H9 (cell line): ENCODE measurements at regions not wholly inside any gene's neighbourhood (a gene's known extent, or its start where the extent isn't known, plus 50 kb on each side); places are given as distances from the start of the nearest gene placed in this dataset.

Experiments
- DNase-seq: peaks from one replicate; pipeline ENCODE4 v3.0.0-alpha.2; 2017
- H2AFZ ChIP-seq: one replicate; pipeline ENCODE4 v1.6.1; 2013; ENCODE audit warnings: mild to moderate bottlenecking, low read length, control low read depth, moderate library complexity
- H2AK5ac ChIP-seq: 2 replicates; pipeline ENCODE4 v1.6.1; 2013; ENCODE audit warnings: low read length, control low read depth, mixed read lengths; ENCODE audit not compliant: insufficient read length
- H2BK120ac ChIP-seq: one replicate; pipeline ENCODE4 v1.6.1; 2013; ENCODE audit warnings: low read depth, mild to moderate bottlenecking, low read length, control low read depth, inconsistent platforms; ENCODE audit not compliant: poor library complexity, severe bottlenecking
- H2BK12ac ChIP-seq: 2 replicates; pipeline ENCODE4 v1.6.1; 2013; ENCODE audit warnings: low read length, control low read depth, mixed read lengths, low read depth; ENCODE audit not compliant: insufficient read length
- H2BK15ac ChIP-seq: 2 replicates; pipeline ENCODE4 v1.6.1; 2013; ENCODE audit warnings: low read depth, low read length, control low read depth
- H2BK20ac ChIP-seq: one replicate; pipeline ENCODE4 v1.6.1; 2013; ENCODE audit warnings: low read depth, mild to moderate bottlenecking, low read length, control low read depth, inconsistent platforms; ENCODE audit not compliant: poor library complexity, severe bottlenecking
- H2BK5ac ChIP-seq: 2 replicates; pipeline ENCODE4 v1.6.1; 2013; ENCODE audit warnings: low read length, control low read depth, mixed read lengths; ENCODE audit not compliant: insufficient read length
- H3K14ac ChIP-seq: 2 replicates; pipeline ENCODE4 v1.6.1; 2013; ENCODE audit warnings: low read length, control low read depth; ENCODE audit not compliant: insufficient read depth
- H3K18ac ChIP-seq: 2 replicates; pipeline ENCODE4 v1.6.1; 2013; ENCODE audit warnings: low read depth, mild to moderate bottlenecking, mixed read lengths, low read length, control low read depth; ENCODE audit not compliant: insufficient read length
- H3K23ac ChIP-seq: 2 replicates; pipeline ENCODE4 v1.6.1; 2013; ENCODE audit warnings: low read length, control low read depth, mixed read lengths, low read depth; ENCODE audit not compliant: insufficient read length
- H3K23me2 ChIP-seq: 2 replicates; pipeline ENCODE4 v1.6.1; 2013; ENCODE audit warnings: low read depth, mild to moderate bottlenecking, mixed read lengths, low read length, control low read depth; ENCODE audit not compliant: insufficient read length, poor library complexity, severe bottlenecking
- H3K27ac ChIP-seq: 2 replicates; pipeline ENCODE4 v1.5.1; 2013; ENCODE audit warnings: low read length, control low read depth, mixed read lengths, low read depth; ENCODE audit not compliant: insufficient read length
- H3K27me3 ChIP-seq: 2 replicates; pipeline ENCODE4 v1.6.1; 2013; ENCODE audit warnings: low read length, control low read depth, inconsistent platforms; ENCODE audit not compliant: insufficient read depth
- H3K4ac ChIP-seq: 2 replicates; pipeline ENCODE4 v1.6.1; 2013; ENCODE audit warnings: low read depth, mild to moderate bottlenecking, control low read depth, inconsistent platforms, low read length, moderate library complexity
- H3K4me1 ChIP-seq: 2 replicates; pipeline ENCODE4 v1.6.1; 2013; ENCODE audit warnings: low read length, control low read depth, inconsistent platforms; ENCODE audit not compliant: insufficient read depth
- H3K4me2 ChIP-seq: 2 replicates; pipeline ENCODE4 v1.6.1; 2013; ENCODE audit warnings: low read length, control low read depth, mixed read lengths; ENCODE audit not compliant: insufficient read length, insufficient read depth
- H3K56ac ChIP-seq: 2 replicates; pipeline ENCODE4 v1.6.1; 2013; ENCODE audit warnings: low read depth, mild to moderate bottlenecking, mixed read lengths, low read length, control low read depth; ENCODE audit not compliant: insufficient read length
- H3K79me1 ChIP-seq: 2 replicates; pipeline ENCODE4 v1.6.1; 2013; ENCODE audit warnings: low read depth, mild to moderate bottlenecking, moderate library complexity, low read length, control low read depth, inconsistent platforms; ENCODE audit not compliant: insufficient read depth, poor library complexity, severe bottlenecking
- H3K79me2 ChIP-seq: 2 replicates; pipeline ENCODE4 v1.6.1; 2013; ENCODE audit warnings: low read length, control low read depth, inconsistent platforms; ENCODE audit not compliant: insufficient read depth
- H3K9ac ChIP-seq: 2 replicates; pipeline ENCODE4 v1.6.1; 2013; ENCODE audit warnings: low read length, control low read depth, mixed read lengths; ENCODE audit not compliant: insufficient read length; ENCODE audit errors: extremely low read depth
- H3K9me3 ChIP-seq: one replicate; pipeline ENCODE4 v1.6.1; 2013; ENCODE audit warnings: low read depth, low read length, inconsistent platforms; ENCODE audit not compliant: control insufficient read depth
- H3T11ph ChIP-seq: one replicate; pipeline ENCODE4 v1.6.1; 2013; ENCODE audit warnings: mild to moderate bottlenecking, low read length, control low read depth, inconsistent platforms
- H4K20me1 ChIP-seq: one replicate; pipeline ENCODE4 v1.6.1; 2013; ENCODE audit not compliant: control insufficient read depth, insufficient read length, insufficient read depth
- H4K5ac ChIP-seq: 2 replicates; pipeline ENCODE4 v1.6.1; 2013; ENCODE audit warnings: low read depth, mild to moderate bottlenecking, mixed read lengths, low read length, control low read depth; ENCODE audit not compliant: insufficient read length
- H4K8ac ChIP-seq: replicated peaks from 2 replicates; pipeline ENCODE4 v1.6.1; 2013; ENCODE audit warnings: low read length, control low read depth, mixed read lengths, low read depth; ENCODE audit not compliant: insufficient read length
- H4K91ac ChIP-seq: 2 replicates; pipeline ENCODE4 v1.6.1; 2013; ENCODE audit warnings: low read depth, mild to moderate bottlenecking, moderate library complexity, mixed read lengths, low read length, control low read depth; ENCODE audit not compliant: insufficient read length
- H3K27ac Mint-ChIP-seq, 3 experiments: 2 replicates in 2 of 3; 3 replicates in 1 of 3; pipeline ENCODE4 v1.8.0; 2020 to 2021; ENCODE audit warnings: mixed read lengths in 3 of 3, mild to moderate bottlenecking in 1 of 3, moderate library complexity in 1 of 3
- H3K27me3 Mint-ChIP-seq: 2 replicates; pipeline ENCODE4 v1.8.0; 2021; ENCODE audit warnings: low read depth, mild to moderate bottlenecking, moderate library complexity, mixed read lengths
- H3K36me3 Mint-ChIP-seq, 3 experiments: 2 replicates in 2 of 3; 3 replicates in 1 of 3; pipeline ENCODE4 v1.8.0; 2020 to 2021; ENCODE audit warnings: low read depth in 3 of 3, mixed read lengths in 3 of 3; ENCODE audit not compliant: insufficient read depth in 1 of 3
- H3K4me1 Mint-ChIP-seq, 2 experiments: 2 replicates each; pipeline ENCODE4 v1.8.0; 2020; ENCODE audit warnings: mixed read lengths in 2 of 2
- H3K4me3 Mint-ChIP-seq, 2 experiments: 2 replicates in 1 of 2; 3 replicates in 1 of 2; pipeline ENCODE4 v1.8.0; 2020 to 2021; ENCODE audit warnings: mild to moderate bottlenecking in 2 of 2, mixed read lengths in 2 of 2, moderate library complexity in 1 of 2
- H3K9me3 Mint-ChIP-seq, 2 experiments: 2 replicates in 1 of 2; 3 replicates in 1 of 2; pipeline ENCODE4 v1.8.0; 2020; ENCODE audit warnings: mild to moderate bottlenecking in 2 of 2, mixed read lengths in 2 of 2, moderate library complexity in 1 of 2
- WGBS: extraction: QIAGEN DNeasy Blood & Tissue Kit; methylation state at CpG from one replicate; pipeline ENCODE4 v1.1.7; 2013; ENCODE audit warnings: missing lambda C conversion rate, low lambda C conversion rate, mixed read lengths; ENCODE audit not compliant: insufficient read length; ENCODE audit errors: extremely low coverage; 5-methylcytosine and 5-hydroxymethylcytosine counted together
- TF ChIP-seq, protein P1 (sequence below): fragments of 200-600 bp; sonication (generic); conservative IDR thresholded peaks from 3 replicates; pipeline ENCODE4 v1.8.0; 2021; ENCODE audit warnings: antibody characterized with exemption, mild to moderate bottlenecking

DNA sequence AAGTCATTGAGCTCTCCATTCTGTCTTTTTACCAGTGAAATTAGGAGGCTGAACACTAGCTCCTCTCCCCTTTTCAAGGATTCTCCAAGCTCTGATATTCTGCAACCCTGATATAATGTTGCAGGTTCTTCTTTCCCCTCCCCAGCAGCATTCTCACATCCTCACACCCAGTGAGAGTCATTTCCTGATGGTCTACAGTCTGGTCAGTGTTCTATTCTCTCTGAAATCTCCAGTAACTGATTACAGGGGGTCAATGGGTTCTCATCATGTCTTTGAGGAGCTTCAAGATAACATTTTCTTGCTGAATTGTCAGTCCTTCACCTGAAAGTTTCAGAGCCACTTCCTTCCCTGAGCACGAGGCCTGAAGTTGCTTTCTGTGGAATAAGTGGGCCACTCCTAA lies 299.4 kb downstream of the PTEN start:
- no peak overlapping the region for H2BK15ac ChIP-seq
- H3K23ac ChIP-seq: no peak overlapping the region
- Mint-ChIP-seq H3K27ac (peak overlapping the region in 1 of 3 experiments; percentile 71; a peak in 1 of 7 replicates), H3K27me3 (no peaks in the 10 kb centered on the region), H3K4me1 (peaks cover 3 to 5% of the 10 kb centered on the region in 2 experiments; a peak in 1 of 4 replicates), H3K4me3 (no peak overlapping the region), H3K36me3 (0 out of 7 replicates have a peak, but pooled peaks cover 0 to 4% (median 0%) of the 10 kb centered on the region in 3 experiments), H3K9me3 (no peaks in the 10 kb centered on the region; a peak in 1 of 5 replicates)
- H2BK120ac ChIP-seq: no peak overlapping the region
- H4K5ac ChIP-seq: no peak overlapping the region
- H3K9me3 ChIP-seq: no peaks in the 10 kb centered on the region
- H3K23me2 ChIP-seq: no peaks in the 10 kb centered on the region
- no peak overlapping the region for H3K4ac ChIP-seq
- H3K9ac ChIP-seq: no peak overlapping the region
- no peaks in the 10 kb centered on the region for H3K27me3 ChIP-seq
- no peak overlapping the region for H2AK5ac ChIP-seq
- no peak overlapping the region for H4K8ac ChIP-seq
- H4K20me1 ChIP-seq: no peaks in the 10 kb centered on the region
- H3K4me1 ChIP-seq: no peaks in the 10 kb centered on the region; the same call in 1 of the 2 replicates
- no peaks in the 10 kb centered on the region for H3K79me2 ChIP-seq
- H3K14ac ChIP-seq: no peak overlapping the region; the same call in 1 of the 2 replicates
- no CpG with 5 or more reads among the region's 1 CpG for WGBS
- H4K91ac ChIP-seq: no peak overlapping the region
- no peak overlapping the region for H3K4me2 ChIP-seq
- no peak overlapping the region for H2BK12ac ChIP-seq
- no peak overlapping the region for H3K18ac ChIP-seq
- no peak overlapping the region for H3K27ac ChIP-seq
- TF ChIP-seq, protein P1, sequence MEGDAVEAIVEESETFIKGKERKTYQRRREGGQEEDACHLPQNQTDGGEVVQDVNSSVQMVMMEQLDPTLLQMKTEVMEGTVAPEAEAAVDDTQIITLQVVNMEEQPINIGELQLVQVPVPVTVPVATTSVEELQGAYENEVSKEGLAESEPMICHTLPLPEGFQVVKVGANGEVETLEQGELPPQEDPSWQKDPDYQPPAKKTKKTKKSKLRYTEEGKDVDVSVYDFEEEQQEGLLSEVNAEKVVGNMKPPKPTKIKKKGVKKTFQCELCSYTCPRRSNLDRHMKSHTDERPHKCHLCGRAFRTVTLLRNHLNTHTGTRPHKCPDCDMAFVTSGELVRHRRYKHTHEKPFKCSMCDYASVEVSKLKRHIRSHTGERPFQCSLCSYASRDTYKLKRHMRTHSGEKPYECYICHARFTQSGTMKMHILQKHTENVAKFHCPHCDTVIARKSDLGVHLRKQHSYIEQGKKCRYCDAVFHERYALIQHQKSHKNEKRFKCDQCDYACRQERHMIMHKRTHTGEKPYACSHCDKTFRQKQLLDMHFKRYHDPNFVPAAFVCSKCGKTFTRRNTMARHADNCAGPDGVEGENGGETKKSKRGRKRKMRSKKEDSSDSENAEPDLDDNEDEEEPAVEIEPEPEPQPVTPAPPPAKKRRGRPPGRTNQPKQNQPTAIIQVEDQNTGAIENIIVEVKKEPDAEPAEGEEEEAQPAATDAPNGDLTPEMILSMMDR: no peak
- no peak overlapping the region for H2BK20ac ChIP-seq
- H2AFZ ChIP-seq: no peak overlapping the region
- no peaks in the 10 kb centered on the region for H3K79me1 ChIP-seq
- H3T11ph ChIP-seq: no peak overlapping the region
- no peak for DNase-seq
- H2BK5ac ChIP-seq: no peak overlapping the region
- H3K56ac ChIP-seq: no peak overlapping the region
